Vagina (tissue), 2 donors: ENCODE measurements at regions not wholly inside any gene's neighbourhood (a gene's known extent, or its start where the extent isn't known, plus 50 kb on each side); places are given as distances from the start of the nearest gene placed in this dataset.
"Not testable (repeated sequence)": the region's sequence is repeated elsewhere in the genome, so short reads cannot be mapped to it uniquely, and the experiment has no call there.

Experiments used
- CTCF ChIP-seq, 3 experiments: fragments of 450-650 bp in 2 of 3; fragments of 200-600 bp in 1 of 3; sonication (generic) in 1 of 3; IDR thresholded peaks; one replicate each; pipeline ENCODE4 v1.5.1; 2017 to 2019; ENCODE audit warnings: antibody characterized with exemption in 3 of 3, mild to moderate bottlenecking in 2 of 3, moderate library complexity in 2 of 3
- POLR2A ChIP-seq, 2 donors: fragments of 450-650 bp; IDR thresholded peaks; one replicate each; pipeline ENCODE4 v1.6.1; 2017; ENCODE audit warnings: antibody characterized with exemption in 2 of 2, mild to moderate bottlenecking in 2 of 2, moderate library complexity in 2 of 2
- POLR2AphosphoS5 ChIP-seq, 2 donors: sonication (generic); formaldehyde crosslinking; IDR thresholded peaks; one replicate each; pipeline ENCODE4 v1.9.0; 2017; ENCODE audit warnings: antibody characterized with exemption in 2 of 2, mild to moderate bottlenecking in 2 of 2, low read depth in 1 of 2; ENCODE audit not compliant: insufficient read depth in 1 of 2

- TF ChIP-seq POLR2A (IDR thresholded peaks at IDR 0.05); CTCF (IDR thresholded peaks at IDR 0.05); POLR2AphosphoS5 (IDR thresholded peaks at IDR 0.05; ENCODE audit: insufficient read depth in 1 of 2, low read depth in 1 of 2): not testable (repeated sequence)
Observed at GRCh38 chr9:97248252-97248651, 59.2 kb upstream of the CCDC180 start.
